Breast epithelium (tissue), 3 donors: ENCODE measurements at regions not wholly inside any gene's neighbourhood (a gene's known extent, or its start where the extent isn't known, plus 50 kb on each side); places are given as distances from the start of the nearest gene placed in this dataset.

ENCODE experiments used
- CTCF ChIP-seq, 3 donors: fragments of 450-650 bp; IDR thresholded peaks; one replicate each; pipeline ENCODE4 v1.5.1; 2016 to 2017; ENCODE audit warnings: antibody characterized with exemption in 3 of 3, mild to moderate bottlenecking in 3 of 3, moderate library complexity in 3 of 3
- POLR2A ChIP-seq: fragments of 450-650 bp; IDR thresholded peaks from one replicate; pipeline ENCODE4 v1.6.1; 2016; ENCODE audit warnings: antibody characterized with exemption, mild to moderate bottlenecking, moderate library complexity

- TF ChIP-seq CTCF (IDR thresholded peaks at IDR 0.05), result no peak
- TF ChIP-seq POLR2A, result no peak
Observed at GRCh38 chr2:239750045-239750835, 274.9 kb downstream of the NDUFA10 start.
